HEK293T (cell line): ENCODE measurements at regions not wholly inside any gene's neighbourhood (a gene's known extent, or its start where the extent isn't known, plus 50 kb on each side); places are given as distances from the start of the nearest gene placed in this dataset.

Source experiments
- ARNT ChIP-seq: fragments of 450-650 bp; IDR thresholded peaks from 2 replicates; pipeline ENCODE4 v1.6.1; 2017; ENCODE audit warnings: mild to moderate bottlenecking
- BHLHE40 ChIP-seq: fragments of 450-650 bp; IDR thresholded peaks from 2 replicates; pipeline ENCODE4 v1.6.1; 2016; ENCODE audit warnings: mild to moderate bottlenecking, moderate library complexity, borderline replicate concordance
- ELF4 ChIP-seq: fragments of 450-650 bp; IDR thresholded peaks from 2 replicates; pipeline ENCODE4 v1.6.1; 2017; ENCODE audit warnings: antibody characterized with exemption
- FOXA1 ChIP-seq: fragments of 450-650 bp; IDR thresholded peaks from 2 replicates; pipeline ENCODE4 v1.6.1; 2016; ENCODE audit warnings: mild to moderate bottlenecking
- FOXK2 ChIP-seq: fragments of 450-650 bp; IDR thresholded peaks from 2 replicates; pipeline ENCODE4 v1.6.1; 2016; ENCODE audit warnings: mild to moderate bottlenecking
- FOXM1 ChIP-seq: fragments of 450-650 bp; IDR thresholded peaks from 2 replicates; pipeline ENCODE4 v1.6.1; 2017; ENCODE audit warnings: mild to moderate bottlenecking, borderline replicate concordance
- HDGF ChIP-seq: fragments of 450-650 bp; IDR thresholded peaks from 2 replicates; pipeline ENCODE4 v1.6.1; 2017; ENCODE audit warnings: antibody characterized with exemption, borderline replicate concordance
- L3MBTL2 ChIP-seq: fragments of 450-650 bp; conservative IDR thresholded peaks from 2 replicates; pipeline ENCODE4 v1.6.1; 2016; ENCODE audit warnings: mild to moderate bottlenecking
- NFRKB ChIP-seq: fragments of 450-650 bp; IDR thresholded peaks from 2 replicates; pipeline ENCODE4 v1.6.1; 2016; ENCODE audit warnings: mild to moderate bottlenecking, moderate library complexity
- SP1 ChIP-seq: fragments of 450-650 bp; IDR thresholded peaks from 2 replicates; pipeline ENCODE4 v1.6.1; 2017
- SUZ12 ChIP-seq: fragments of 450-650 bp; IDR thresholded peaks from 2 replicates; pipeline ENCODE4 v1.6.1; 2016; ENCODE audit warnings: mild to moderate bottlenecking
- TARDBP ChIP-seq: fragments of 450-650 bp; IDR thresholded peaks from 2 replicates; pipeline ENCODE4 v1.6.1; 2016
- ZNF384 ChIP-seq: fragments of 450-650 bp; IDR thresholded peaks from 2 replicates; pipeline ENCODE4 v1.6.1; 2016

GRCh38 chr9:74095925-74096324 is 401.2 kb upstream of the RORB start:
- no peak for TF ChIP-seq BHLHE40
- TF ChIP-seq FOXM1, result no peak
- TF ChIP-seq TARDBP, result no peak
- no peak for TF ChIP-seq SP1
- no peak for TF ChIP-seq SUZ12
- no peak for TF ChIP-seq ZNF384
- no peak for TF ChIP-seq FOXK2
- no peak for TF ChIP-seq FOXA1
- no peak for TF ChIP-seq ARNT
- TF ChIP-seq NFRKB, result no peak
- TF ChIP-seq ELF4, result no peak
- TF ChIP-seq HDGF, result no peak
- no peak for TF ChIP-seq L3MBTL2
